GM20431 (cell line): ENCODE measurements at regions not wholly inside any gene's neighbourhood (a gene's known extent, or its start where the extent isn't known, plus 50 kb on each side); places are given as distances from the start of the nearest gene placed in this dataset.

Source experiments
- in situ Hi-C: fragments of 300-500 bp; cut with MseI, MboI; formaldehyde crosslinking; loops from one replicate; pipeline ENCODE4 v1.15.0; 2020; ENCODE audit warnings: low sequenced_read_pairs; ENCODE audit not compliant: unreplicated experiment

GRCh38 chr2:217749008-217749407 is 253.8 kb downstream of the TNS1 start:
- in situ Hi-C loops, result no loop called here

DNA sequence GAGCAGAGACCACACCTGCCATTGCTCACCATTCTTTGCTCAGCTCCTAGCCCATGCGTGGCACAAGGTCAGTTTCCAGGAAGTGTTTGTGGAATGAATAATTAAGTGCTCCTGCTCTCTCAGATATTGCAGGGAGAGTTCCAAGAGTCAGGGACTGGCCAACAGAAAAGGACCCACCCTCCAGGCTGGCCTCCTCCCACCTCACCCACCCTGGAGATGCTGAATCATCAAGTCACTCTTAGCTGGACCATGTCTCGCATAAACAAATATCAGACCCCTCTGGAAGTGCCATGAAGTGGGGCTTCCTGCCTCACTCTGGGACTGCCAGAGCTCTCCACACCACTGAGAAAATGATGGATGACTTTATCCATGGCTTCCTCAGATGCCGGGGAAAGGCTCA is 256.0 kb downstream of the TNS1 start:
- in situ Hi-C loops, result no loop called here

GRCh38 chr2:217743966-217744761 is 258.6 kb downstream of the TNS1 start:
- in situ Hi-C loops, result no loop called here

DNA sequence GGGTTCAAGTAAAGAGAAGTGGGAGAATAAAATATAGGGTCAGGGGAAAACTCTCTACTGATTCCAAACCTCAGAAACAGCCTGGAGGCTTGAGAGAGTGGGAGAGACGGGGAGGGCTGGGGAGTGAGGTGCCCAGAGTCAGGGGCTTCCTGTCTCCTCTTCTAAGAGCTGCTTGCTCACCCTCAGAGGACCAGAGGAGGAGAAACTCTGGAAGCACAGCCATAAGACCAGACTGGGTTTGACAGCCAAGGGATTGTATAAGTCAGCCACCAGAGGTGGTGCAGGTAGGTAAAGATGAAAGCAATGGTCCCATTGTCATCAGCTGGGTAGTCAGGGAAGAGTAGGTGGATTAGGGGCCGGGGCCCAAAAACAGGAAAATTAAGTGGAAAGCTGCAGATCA is 259.4 kb downstream of the TNS1 start:
- in situ Hi-C loops, result no loop called here

DNA sequence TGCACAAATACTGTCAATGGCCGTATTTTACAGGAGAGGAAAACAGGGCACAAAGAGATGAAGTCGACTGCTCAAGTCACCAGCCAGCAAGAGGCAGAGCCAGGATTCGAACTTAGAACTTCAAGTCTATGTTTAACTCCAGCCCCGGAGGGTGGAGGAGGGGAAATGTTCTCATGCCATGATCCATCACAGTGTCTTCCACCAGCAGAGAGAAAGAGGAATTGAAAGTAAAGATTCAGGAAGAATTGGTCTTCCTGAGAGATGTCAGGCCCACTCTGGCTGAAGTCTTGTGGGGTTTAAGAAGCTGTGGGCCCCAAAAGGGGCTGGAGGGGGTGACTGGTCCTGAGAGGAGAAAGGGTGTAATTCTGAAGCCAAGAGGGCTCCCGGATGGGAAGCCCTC is 260.0 kb downstream of the TNS1 start:
- in situ Hi-C loops, result no loop called here

- in situ Hi-C loops, result no loop called here
These were observed 260.5 kb downstream of the TNS1 start for GRCh38 chr2:217742276-217742675.

DNA sequence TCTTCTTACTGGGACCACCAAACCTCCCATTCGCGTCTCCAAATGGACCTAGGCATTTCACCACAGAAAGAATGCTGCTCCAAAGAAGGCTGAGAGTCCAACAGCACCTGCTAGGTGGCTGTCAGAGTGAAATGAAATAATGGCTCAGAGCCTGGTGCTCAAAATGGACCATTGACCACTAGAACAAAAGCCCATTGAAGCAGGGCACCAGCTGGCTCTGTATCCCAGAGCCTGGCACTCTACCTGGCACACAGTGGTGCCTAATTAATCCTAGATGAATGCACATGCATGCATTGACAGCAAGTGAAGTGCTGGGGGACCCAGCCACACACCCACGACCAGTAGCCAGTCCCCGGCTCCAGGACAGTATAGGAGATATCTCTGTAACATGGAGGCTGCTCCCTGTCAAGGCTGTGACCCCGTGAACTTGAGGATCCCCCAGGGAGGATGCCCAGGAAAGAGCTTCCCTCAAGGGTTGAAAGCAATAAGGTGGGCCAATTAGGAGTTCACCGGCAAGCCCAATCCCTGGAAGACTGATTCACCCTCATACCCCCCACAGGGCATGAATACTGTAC is 261.3 kb downstream of the TNS1 start:
- in situ Hi-C loops, result no loop called here

DNA sequence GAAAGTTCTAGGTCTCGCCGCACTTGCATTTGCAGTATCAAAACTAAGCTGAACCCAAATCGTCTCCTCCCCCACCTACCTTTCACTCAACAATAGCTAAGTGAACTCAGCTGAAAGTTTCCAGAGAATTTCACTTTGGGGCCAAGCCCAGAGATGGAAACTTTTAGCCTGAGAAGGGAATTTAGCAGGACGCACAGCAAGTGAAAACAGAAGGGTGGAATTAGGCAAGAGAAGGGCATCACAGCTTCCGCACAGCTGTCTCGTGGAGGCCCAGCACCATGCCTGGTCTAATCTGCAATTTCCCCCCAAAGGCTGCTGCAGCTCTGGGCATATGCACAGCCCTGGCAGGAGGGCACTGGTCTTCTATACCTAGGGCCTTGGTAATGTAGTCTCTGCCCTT is 262.0 kb downstream of the TNS1 start:
- in situ Hi-C loops, result no loop called here

DNA sequence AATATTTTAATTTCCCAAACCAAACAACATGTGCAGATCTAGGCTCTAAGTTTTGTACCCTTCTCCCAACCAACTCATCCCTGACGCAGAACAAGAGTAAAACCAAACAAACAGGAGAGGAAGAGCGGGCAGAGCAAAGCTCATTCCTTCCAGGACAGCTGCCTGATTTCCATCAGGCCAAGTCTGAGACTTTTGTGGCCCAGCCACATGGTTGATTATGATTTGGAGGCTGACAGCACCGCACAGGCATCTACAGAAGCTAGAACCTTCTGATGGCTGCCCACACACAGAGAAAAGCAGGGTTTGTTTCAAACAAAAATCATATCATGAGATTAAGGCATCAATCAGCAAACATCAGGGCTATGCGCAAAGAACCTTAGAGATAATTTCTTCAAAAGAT is 262.6 kb downstream of the TNS1 start:
- in situ Hi-C loops, result no loop called here

- in situ Hi-C loops, result no loop called here
These were observed 263.1 kb downstream of the TNS1 start for GRCh38 chr2:217739741-217740140.

DNA sequence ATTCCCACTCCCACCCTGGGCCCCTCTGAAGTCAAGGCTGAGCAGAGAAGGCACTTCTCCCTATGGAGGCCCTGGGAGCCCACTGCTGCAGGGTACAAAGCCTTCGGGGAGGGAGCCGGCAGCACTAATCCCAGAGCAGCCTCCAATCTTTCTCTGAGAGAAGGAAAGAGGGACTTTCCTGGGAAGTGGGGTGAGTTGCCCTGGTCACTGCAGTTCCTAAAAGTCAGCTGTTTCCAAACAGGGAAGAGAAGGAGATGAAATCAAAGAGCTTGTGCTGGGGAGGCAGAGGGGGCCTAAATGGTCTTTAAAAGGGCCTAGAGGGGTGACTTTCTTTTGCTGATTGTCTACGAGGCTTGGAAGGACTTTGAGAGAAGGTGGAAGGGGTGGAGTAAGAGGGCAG is 264.7 kb downstream of the TNS1 start:
- in situ Hi-C loops, result no loop called here

DNA sequence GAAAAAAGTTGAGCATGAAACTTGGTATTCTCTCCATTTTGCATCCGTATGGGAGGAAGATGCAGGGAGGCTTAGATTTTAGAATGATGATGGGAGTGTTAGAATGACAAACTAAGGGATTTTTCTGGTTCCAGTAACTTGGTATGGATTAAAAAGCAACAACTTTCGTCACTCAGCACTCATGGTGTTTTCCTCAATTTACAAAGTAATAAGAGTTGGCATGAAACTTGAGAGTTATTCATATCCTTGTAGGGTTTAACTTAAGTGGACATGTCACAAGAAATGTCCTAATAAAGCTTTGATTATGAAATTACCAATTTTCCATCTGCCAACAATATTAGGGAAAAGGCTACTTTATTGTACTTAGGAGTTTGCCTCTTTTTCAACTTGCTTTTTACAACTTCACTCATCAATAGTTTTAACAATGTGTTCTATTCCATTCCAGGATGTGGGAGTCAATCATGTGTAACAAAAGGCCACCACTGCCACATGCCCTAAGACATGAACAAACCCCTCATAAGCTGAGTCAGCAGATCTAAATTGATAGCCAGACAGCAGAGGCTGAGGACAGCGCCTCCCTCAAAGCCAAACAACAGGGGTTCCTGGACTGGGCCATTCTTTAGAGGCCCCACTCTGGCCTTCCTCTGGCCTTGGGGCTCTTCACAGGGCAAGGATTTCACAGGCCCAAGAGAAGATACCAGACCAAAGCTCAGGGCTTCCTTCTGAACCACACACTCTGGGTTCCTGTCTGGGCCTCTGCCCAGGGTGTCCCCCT is 265.8 kb downstream of the TNS1 start:
- in situ Hi-C loops, result no loop called here

GRCh38 chr2:217735899-217736298 is 266.9 kb downstream of the TNS1 start:
- in situ Hi-C loops, result no loop called here

DNA sequence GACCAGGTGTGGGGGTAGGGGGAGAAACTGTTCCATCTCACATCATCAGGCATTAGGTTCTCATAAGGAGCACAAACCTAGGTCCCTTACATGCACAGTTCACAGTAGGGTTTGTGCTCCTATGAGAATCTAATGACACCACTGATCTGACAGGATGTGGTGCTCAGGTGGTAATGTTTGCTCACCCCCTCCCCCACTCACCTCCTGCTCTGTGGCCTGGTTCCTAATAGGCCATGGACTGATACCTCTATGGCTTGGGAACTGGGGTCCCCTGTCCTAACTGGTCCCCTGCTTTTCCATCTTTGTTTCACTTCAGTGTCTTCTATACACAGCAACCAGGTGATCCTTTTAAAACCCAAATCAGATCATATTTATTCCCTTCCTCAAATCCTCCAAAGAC is 267.8 kb downstream of the TNS1 start:
- in situ Hi-C loops, result no loop called here

DNA sequence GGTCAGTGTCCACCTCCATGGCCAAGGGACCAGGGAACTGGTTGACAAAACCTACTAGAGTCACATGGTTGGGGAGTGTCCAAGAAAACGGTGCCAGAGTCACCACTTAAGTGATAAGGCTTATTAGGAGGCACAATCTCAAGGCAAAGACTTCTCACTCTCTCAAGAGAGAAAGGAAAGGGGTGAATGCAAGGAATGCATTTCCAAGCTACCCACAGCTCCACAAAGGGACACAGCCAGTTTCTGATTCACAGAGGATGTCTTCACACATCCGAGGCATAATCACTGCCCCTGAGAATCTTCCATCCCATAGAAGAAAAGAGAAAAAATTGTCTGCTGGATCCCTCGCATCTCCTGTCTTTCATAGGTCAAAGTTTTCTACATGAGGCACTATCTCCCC is 269.3 kb downstream of the TNS1 start:
- in situ Hi-C loops, result no loop called here

GRCh38 chr2:217732992-217733391 is 269.8 kb downstream of the TNS1 start:
- in situ Hi-C loops, result no loop called here

- in situ Hi-C loops, result no loop called here
These were observed 271.0 kb downstream of the TNS1 start for GRCh38 chr2:217731805-217732204.

DNA sequence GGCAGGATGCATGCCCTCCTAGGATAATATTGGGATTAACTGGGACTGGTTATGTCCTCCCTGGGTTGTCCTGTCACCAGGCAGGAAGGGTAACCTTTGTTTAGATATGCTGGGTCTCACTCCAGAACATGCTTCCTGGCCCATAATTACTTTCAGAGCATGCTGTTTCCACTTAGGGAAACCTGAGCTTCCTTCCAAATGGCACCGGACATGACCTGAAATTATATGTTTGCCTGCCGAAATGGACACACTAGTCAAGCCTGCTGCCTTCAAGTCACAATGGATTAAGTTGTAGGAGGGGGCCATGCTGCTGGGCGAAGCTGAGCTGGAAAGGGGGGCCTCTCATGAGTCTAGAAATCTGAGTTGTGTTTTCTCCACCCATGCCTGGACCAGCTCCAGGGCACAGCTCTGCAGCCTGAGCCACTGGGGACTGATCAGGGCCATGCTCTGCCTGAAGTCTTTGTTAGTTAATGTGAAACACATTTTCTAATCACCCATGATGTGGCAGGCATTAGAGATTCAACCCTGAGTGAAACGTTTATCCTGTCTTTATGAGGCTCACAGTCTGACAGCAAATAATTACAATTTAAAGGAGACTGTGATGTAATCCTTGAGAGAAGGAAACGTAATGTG is 273.3 kb downstream of the TNS1 start:
- in situ Hi-C loops, result no loop called here

- in situ Hi-C loops, result no loop called here
These were observed 275.0 kb downstream of the TNS1 start for GRCh38 chr2:217727801-217728200.

GRCh38 chr2:217725409-217725808 is 277.4 kb downstream of the TNS1 start:
- in situ Hi-C loops, result no loop called here

GRCh38 chr2:217724471-217724870 is 278.3 kb downstream of the TNS1 start:
- in situ Hi-C loops, result loop anchor here (25.0 kb wide), 1 partner anchor 1037 kb away; the partner anchor contains the start of gene IGFBP5
